ENCODE measurements at regions not wholly inside any gene's neighbourhood (a gene's known extent, or its start where the extent isn't known, plus 50 kb on each side); places are given as distances from the start of the nearest gene placed in this dataset.

DNA sequence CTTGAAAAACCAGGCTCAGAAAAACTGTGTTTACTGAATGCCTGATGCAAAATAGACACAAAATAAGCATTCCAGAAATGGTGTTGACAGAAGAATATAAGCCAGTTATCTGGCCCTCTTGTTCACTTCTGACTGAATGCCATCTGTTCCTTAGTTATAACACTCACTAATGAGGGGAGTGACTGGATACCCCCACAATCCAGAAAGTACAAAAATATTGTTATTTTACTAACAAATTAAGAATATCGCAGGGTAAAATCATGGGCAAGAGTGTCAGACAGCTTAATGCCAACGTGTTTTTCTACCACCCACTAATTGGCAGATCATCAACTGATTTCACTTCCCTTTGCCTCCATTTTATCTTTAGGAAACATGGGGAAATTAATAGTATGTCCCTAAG is 477.3 kb upstream of the FLRT2 start:
- H3K9me3 ChIP-seq (ENCODE audit: insufficient read depth, low read depth, low read length), result peaks cover 6% of the 10 kb centered on the region
- H2BK120ac ChIP-seq (ENCODE audit: insufficient read depth, low read length, poor library complexity), result no peak overlapping the region

DNA sequence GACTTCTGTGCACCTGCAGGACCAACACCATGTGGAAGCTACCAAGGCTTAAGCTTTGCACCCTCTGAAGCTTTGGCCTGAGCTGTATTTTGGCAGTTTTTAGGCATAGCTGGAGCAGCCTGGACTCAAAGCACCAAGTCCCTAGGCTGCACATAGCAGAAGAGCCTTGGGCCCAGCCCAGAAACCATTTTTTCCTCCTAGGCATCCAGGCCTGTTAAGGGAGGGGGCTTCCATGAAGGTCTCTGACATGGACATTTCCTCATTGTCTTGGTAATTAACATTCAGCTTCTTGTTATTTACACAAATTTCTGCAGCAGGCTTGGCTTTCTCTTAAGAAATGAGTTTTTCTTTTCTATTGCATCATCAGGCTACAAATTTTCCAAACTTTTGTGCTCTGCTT is 475.8 kb upstream of the FLRT2 start:
- Histone ChIP-seq H2AK5ac (ENCODE audit: low read length) (no peak overlapping the region), H3K23ac (ENCODE audit: low read length) (no peak overlapping the region), H3K4me3 (ENCODE audit: low read depth, low read length) (no peak overlapping the region), H3K27me3 (ENCODE audit: insufficient read depth, low read length) (no peaks in the 10 kb centered on the region), H2BK12ac (ENCODE audit: low read length) (no peak overlapping the region), H3K36me3 (ENCODE audit: control insufficient read depth in 1 of 2, insufficient read depth in 2 of 2, low read length in 2 of 2) (peaks cover 0 to 2% of the 10 kb centered on the region in 2 experiments), H3K4me2 (ENCODE audit: low read length) (no peak overlapping the region), H2BK120ac (ENCODE audit: insufficient read depth, low read length, poor library complexity) (no peak overlapping the region), H3K27ac (ENCODE audit: low read depth, low read length) (no peak overlapping the region), H3K9me3 (ENCODE audit: insufficient read depth, low read depth, low read length) (peaks cover 6% of the 10 kb centered on the region), H3K14ac (ENCODE audit: low read length) (no peak overlapping the region), H3K4ac (ENCODE audit: low read depth, low read length) (no peak overlapping the region), H3K18ac (ENCODE audit: low read length) (no peak overlapping the region), H2AFZ (ENCODE audit: insufficient read depth, low read length, poor library complexity) (no peak overlapping the region), H3K79me2 (ENCODE audit: control insufficient read depth, insufficient read depth, low read length, poor library complexity) (no peaks in the 10 kb centered on the region), H4K12ac (ENCODE audit: low read depth, low read length) (no peak overlapping the region), H2BK5ac (ENCODE audit: low read depth, low read length, poor library complexity) (no peak overlapping the region), H4K8ac (ENCODE audit: low read depth, low read length) (no peak overlapping the region), H3K79me1 (ENCODE audit: low read length) (no peaks in the 10 kb centered on the region), H4K91ac (ENCODE audit: low read depth, low read length) (no peak overlapping the region), H3K9ac (ENCODE audit: low read length) (no peak overlapping the region), H3K4me1 (ENCODE audit: control insufficient read depth in 1 of 2, insufficient read depth in 2 of 2, low read length in 2 of 2) (no peaks in the 10 kb centered on the region)
- no peak for DNase-seq

More for the DNA sequence above, 477.3 kb upstream of the FLRT2 start:
- Histone ChIP-seq H3K9ac (ENCODE audit: low read length) (no peak overlapping the region), H3K36me3 (ENCODE audit: control insufficient read depth in 1 of 2, insufficient read depth in 2 of 2, low read length in 2 of 2) (peaks cover 0 to 2% of the 10 kb centered on the region in 2 experiments), H3K4ac (ENCODE audit: low read depth, low read length) (no peak overlapping the region), H3K4me3 (ENCODE audit: low read depth, low read length) (no peak overlapping the region), H4K8ac (ENCODE audit: low read depth, low read length) (no peak overlapping the region), H4K91ac (ENCODE audit: low read depth, low read length) (no peak overlapping the region), H3K23ac (ENCODE audit: low read length) (no peak overlapping the region), H3K27ac (ENCODE audit: low read depth, low read length) (no peak overlapping the region), H3K79me1 (ENCODE audit: low read length) (no peaks in the 10 kb centered on the region), H3K18ac (ENCODE audit: low read length) (no peak overlapping the region), H2BK12ac (ENCODE audit: low read length) (no peak overlapping the region), H3K79me2 (ENCODE audit: control insufficient read depth, insufficient read depth, low read length, poor library complexity) (no peaks in the 10 kb centered on the region), H3K4me2 (ENCODE audit: low read length) (no peak overlapping the region), H3K27me3 (ENCODE audit: insufficient read depth, low read length) (no peaks in the 10 kb centered on the region), H3K14ac (ENCODE audit: low read length) (no peak overlapping the region), H2BK5ac (ENCODE audit: low read depth, low read length, poor library complexity) (no peak overlapping the region), H4K12ac (ENCODE audit: low read depth, low read length) (no peak overlapping the region), H2AK5ac (ENCODE audit: low read length) (no peak overlapping the region), H3K4me1 (ENCODE audit: control insufficient read depth in 1 of 2, insufficient read depth in 2 of 2, low read length in 2 of 2) (no peaks in the 10 kb centered on the region), H2AFZ (ENCODE audit: insufficient read depth, low read length, poor library complexity) (no peak overlapping the region)
- WGBS (ENCODE audit: extremely low coverage, insufficient coverage, insufficient read length), result no CpG with 5 or more reads among the region's 2 CpGs
- no peak for DNase-seq

DNA sequence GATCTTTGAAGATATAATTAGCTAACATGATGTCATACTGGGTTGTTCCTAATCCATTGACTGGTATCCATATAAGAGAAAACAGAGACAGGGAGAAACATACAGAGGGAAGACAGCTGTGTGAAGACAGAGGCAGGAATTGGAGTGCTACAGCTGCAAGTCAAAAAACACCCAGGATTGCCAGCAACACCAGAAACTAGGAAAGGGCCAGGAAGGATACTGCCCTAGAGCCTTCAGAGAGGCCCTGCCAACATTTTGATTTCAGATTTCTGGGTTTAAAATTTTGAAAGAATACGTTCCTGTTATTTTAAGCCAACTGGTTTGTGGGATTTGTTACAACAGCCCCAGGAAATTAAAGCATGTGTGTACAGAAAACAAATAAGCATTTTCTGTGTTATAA is 473.7 kb upstream of the FLRT2 start:
- Histone ChIP-seq H2AK5ac (ENCODE audit: low read length) (no peak overlapping the region), H2BK12ac (ENCODE audit: low read length) (no peak overlapping the region), H4K8ac (ENCODE audit: low read depth, low read length) (no peak overlapping the region), H3K18ac (ENCODE audit: low read length) (no peak overlapping the region), H3K27ac (ENCODE audit: low read depth, low read length) (no peak overlapping the region), H3K9me3 (ENCODE audit: insufficient read depth, low read depth, low read length) (peaks cover 6% of the 10 kb centered on the region), H4K91ac (ENCODE audit: low read depth, low read length) (no peak overlapping the region), H4K12ac (ENCODE audit: low read depth, low read length) (no peak overlapping the region), H3K79me2 (ENCODE audit: control insufficient read depth, insufficient read depth, low read length, poor library complexity) (no peaks in the 10 kb centered on the region), H3K27me3 (ENCODE audit: insufficient read depth, low read length) (no peaks in the 10 kb centered on the region), H3K36me3 (ENCODE audit: control insufficient read depth in 1 of 2, insufficient read depth in 2 of 2, low read length in 2 of 2) (peaks cover 0 to 2% of the 10 kb centered on the region in 2 experiments), H3K4me2 (ENCODE audit: low read length) (no peak overlapping the region), H3K14ac (ENCODE audit: low read length) (no peak overlapping the region), H3K4me3 (ENCODE audit: low read depth, low read length) (no peak overlapping the region), H2BK5ac (ENCODE audit: low read depth, low read length, poor library complexity) (no peak overlapping the region), H2BK120ac (ENCODE audit: insufficient read depth, low read length, poor library complexity) (no peak overlapping the region), H3K9ac (ENCODE audit: low read length) (no peak overlapping the region), H3K79me1 (ENCODE audit: low read length) (no peaks in the 10 kb centered on the region), H2AFZ (ENCODE audit: insufficient read depth, low read length, poor library complexity) (no peak overlapping the region), H3K4ac (ENCODE audit: low read depth, low read length) (no peak overlapping the region), H3K23ac (ENCODE audit: low read length) (no peak overlapping the region), H3K4me1 (ENCODE audit: control insufficient read depth in 1 of 2, insufficient read depth in 2 of 2, low read length in 2 of 2) (no peaks in the 10 kb centered on the region)
- DNase-seq, result no peak
- no CpG with 5 or more reads among the region's 1 CpG for WGBS (ENCODE audit: extremely low coverage, insufficient coverage, insufficient read length)

DNA sequence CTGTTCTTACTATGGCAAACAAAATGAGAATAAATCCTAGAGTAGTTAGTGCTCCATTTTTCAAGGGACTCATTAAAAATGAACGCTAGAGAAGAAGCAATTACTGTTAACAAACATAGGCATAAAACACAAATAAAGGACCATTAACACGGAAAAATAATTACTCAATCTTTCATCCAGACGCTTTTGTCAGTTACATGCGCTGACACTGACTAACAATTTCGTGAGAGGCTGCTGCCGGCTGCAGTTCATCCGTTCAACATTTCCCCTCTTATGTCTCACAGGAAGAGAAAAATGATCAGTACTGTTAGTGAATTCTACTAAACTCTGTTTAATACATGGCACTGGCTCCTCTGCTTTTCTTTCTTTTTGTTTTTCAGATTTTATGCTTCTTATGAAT is 472.7 kb upstream of the FLRT2 start:
- Histone ChIP-seq H2BK5ac (ENCODE audit: low read depth, low read length, poor library complexity) (no peak overlapping the region), H3K4me2 (ENCODE audit: low read length) (no peak overlapping the region)
- WGBS (ENCODE audit: extremely low coverage, insufficient coverage, insufficient read length), result no CpG with 5 or more reads among the region's 7 CpGs

More for the DNA sequence above, 472.7 kb upstream of the FLRT2 start:
- Histone ChIP-seq H3K79me2 (ENCODE audit: control insufficient read depth, insufficient read depth, low read length, poor library complexity) (no peaks in the 10 kb centered on the region), H2AFZ (ENCODE audit: insufficient read depth, low read length, poor library complexity) (no peak overlapping the region), H3K9ac (ENCODE audit: low read length) (no peak overlapping the region), H3K36me3 (ENCODE audit: control insufficient read depth in 1 of 2, insufficient read depth in 2 of 2, low read length in 2 of 2) (peaks cover 0 to 2% of the 10 kb centered on the region in 2 experiments), H3K4ac (ENCODE audit: low read depth, low read length) (no peak overlapping the region), H3K27ac (ENCODE audit: low read depth, low read length) (no peak overlapping the region), H3K14ac (ENCODE audit: low read length) (no peak overlapping the region), H4K12ac (ENCODE audit: low read depth, low read length) (no peak overlapping the region), H4K8ac (ENCODE audit: low read depth, low read length) (no peak overlapping the region), H2BK120ac (ENCODE audit: insufficient read depth, low read length, poor library complexity) (no peak overlapping the region), H3K23ac (ENCODE audit: low read length) (no peak overlapping the region), H4K91ac (ENCODE audit: low read depth, low read length) (no peak overlapping the region), H2BK12ac (ENCODE audit: low read length) (no peak overlapping the region), H2AK5ac (ENCODE audit: low read length) (no peak overlapping the region), H3K4me3 (ENCODE audit: low read depth, low read length) (no peak overlapping the region), H3K4me1 (ENCODE audit: control insufficient read depth in 1 of 2, insufficient read depth in 2 of 2, low read length in 2 of 2) (no peaks in the 10 kb centered on the region), H3K27me3 (ENCODE audit: insufficient read depth, low read length) (no peaks in the 10 kb centered on the region), H3K79me1 (ENCODE audit: low read length) (no peaks in the 10 kb centered on the region), H3K18ac (ENCODE audit: low read length) (no peak overlapping the region), H3K9me3 (ENCODE audit: insufficient read depth, low read depth, low read length) (peaks cover 6% of the 10 kb centered on the region)
- no peak for DNase-seq
